Epithelial cell of prostate (primary cell): ENCODE measurements at regions not wholly inside any gene's neighbourhood (a gene's known extent, or its start where the extent isn't known, plus 50 kb on each side); places are given as distances from the start of the nearest gene placed in this dataset.

ENCODE experiments used
- DNase-seq: peaks from one replicate; pipeline ENCODE4 v3.0.0-alpha.2; 2011; ENCODE audit warnings: low read depth, low spot score
- H3K27ac ChIP-seq: fragments of 450-650 bp; 2 replicates; pipeline ENCODE4 v1.5.1; 2017; ENCODE audit warnings: mild to moderate bottlenecking

- H3K27ac ChIP-seq, result no peak overlapping the region
- no peak for DNase-seq
Observed at GRCh38 chr1:214971071-214971470, 111.5 kb upstream of the KCNK2 start.

DNA sequence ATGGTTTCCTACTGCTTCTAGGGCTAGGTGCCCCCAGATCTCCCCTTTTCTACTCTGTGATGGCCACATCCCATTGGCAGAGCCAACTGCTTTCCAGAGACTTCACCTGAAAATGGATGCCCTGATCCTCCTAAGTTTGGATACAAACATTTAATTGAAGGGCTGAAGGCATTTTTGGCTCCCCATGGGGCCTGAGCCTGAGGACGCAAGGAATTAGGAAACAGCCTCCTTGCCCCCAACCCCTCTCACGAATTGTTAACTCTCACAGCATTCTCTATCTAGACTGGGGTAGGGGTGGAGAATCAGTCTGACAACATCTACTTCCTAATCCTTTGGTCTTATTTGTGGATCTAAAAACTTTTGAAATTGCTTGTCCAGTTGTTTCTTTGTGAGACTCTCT, 108.5 kb upstream of the KCNK2 start:
- no peak overlapping the region for H3K27ac ChIP-seq
- no peak for DNase-seq

GRCh38 chr1:214976665-214977064, 105.9 kb upstream of the KCNK2 start:
- no peak overlapping the region for H3K27ac ChIP-seq
- DNase-seq, result no peak

DNA sequence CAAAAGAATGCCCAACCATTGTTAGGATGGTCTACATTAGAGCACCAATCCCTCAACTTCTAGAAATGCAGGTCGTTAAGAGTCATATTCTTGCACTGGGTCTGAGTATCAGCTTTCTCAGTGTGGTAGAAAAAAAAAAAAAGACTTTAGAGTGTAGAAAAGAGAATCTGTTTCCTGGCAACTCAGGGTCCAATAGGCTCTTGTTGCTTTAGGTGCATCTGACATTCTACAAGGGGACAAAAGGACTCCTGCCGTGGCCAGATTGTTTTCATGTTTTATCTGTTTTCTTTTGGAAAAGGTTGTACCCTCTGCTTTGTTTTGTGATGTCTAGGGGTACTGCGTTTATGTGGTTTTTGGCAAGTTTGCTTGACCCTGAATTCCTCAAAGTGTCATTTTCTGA, 105.4 kb upstream of the KCNK2 start:
- DNase-seq, result no peak
- no peak overlapping the region for H3K27ac ChIP-seq

DNA sequence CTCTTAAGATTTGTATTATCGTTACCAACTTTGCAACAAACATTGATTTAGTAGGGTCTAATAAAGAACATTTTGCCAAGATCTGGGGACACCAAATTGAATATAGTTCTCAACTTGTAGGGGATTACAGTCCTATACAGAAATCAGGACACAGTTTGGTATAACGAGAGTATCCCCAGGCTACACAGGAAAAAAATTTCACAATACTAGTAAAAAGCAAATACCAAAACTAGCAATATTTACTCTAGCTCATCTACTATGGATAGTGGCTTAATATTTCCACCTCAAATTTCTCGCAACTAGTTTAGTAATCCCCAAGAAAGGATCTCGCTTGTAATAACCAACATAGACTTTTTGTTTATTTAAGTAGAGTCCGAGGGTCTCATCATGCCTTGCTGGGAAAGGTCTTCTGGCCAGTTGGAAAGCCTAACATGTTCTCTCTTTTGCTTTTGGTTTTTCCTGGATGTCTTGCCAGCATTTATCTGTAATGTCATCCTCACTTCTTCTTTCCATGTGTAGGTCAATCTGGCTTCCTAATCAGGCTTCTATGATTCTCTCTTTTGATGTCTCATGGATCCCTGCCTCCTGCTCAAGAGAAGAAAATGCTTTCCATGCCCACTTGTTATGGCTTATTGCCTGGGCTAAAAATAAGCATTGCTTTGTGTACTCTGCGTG, 104.7 kb upstream of the KCNK2 start:
- DNase-seq, result no peak
- no peak overlapping the region for H3K27ac ChIP-seq

DNA sequence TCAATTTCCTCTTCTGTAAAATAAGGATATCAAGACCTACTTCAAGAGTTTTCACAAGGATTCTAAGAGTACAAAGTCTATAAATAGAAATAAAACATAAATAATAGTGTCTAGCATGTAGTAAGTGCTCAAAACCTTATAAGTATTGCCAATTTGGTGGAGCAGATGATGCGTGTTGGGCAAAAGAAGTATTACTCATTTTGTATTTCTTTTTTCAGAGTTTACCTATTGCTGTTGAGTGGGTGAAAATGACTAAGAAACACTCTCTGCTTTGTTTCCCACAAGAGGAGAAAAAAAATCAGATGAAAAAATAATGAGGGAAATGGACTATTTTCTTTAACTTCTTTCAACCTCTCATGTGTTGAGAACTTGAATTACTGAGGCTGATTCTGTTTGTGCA, 103.3 kb upstream of the KCNK2 start:
- H3K27ac ChIP-seq, result no peak overlapping the region

GRCh38 chr1:214980921-214981320, 101.6 kb upstream of the KCNK2 start:
- H3K27ac ChIP-seq, result no peak overlapping the region
- DNase-seq, result no peak

More for the DNA sequence above, 103.3 kb upstream of the KCNK2 start:
- no peak for DNase-seq

GRCh38 chr1:214983126-214983869, 99.2 kb upstream of the KCNK2 start:
- DNase-seq, result no peak
- no peak overlapping the region for H3K27ac ChIP-seq

GRCh38 chr1:214989341-214989740, 93.2 kb upstream of the KCNK2 start:
- no peak for DNase-seq
- no peak overlapping the region for H3K27ac ChIP-seq

GRCh38 chr1:214990619-214991018, 91.9 kb upstream of the KCNK2 start:
- DNase-seq, result peak; percentile 49
- peak overlapping the region; percentile 22 for H3K27ac ChIP-seq

GRCh38 chr1:214991691-214992315, 90.7 kb upstream of the KCNK2 start:
- no peak for DNase-seq
- no peak overlapping the region for H3K27ac ChIP-seq

GRCh38 chr1:214993419-214993818, 89.1 kb upstream of the KCNK2 start:
- no peak overlapping the region for H3K27ac ChIP-seq
- DNase-seq, result no peak

DNA sequence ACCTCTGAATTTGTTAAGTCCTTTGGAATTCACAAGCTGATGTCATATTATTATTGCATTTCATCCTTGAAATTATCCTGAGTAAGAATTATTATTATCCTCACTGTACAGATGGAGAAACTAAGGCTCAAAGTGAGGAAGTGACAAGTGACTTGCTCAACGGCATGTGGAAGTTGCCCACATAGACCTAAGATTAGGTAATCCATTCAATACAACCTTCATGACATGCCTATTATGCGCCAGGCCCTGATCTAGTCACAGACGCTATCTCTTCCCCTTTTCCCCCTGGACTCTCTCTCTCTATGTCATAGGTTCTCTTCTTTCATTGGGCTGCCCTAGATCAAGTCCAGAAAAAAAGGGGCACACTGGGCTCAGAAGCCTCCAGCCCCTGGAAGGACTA, 84.9 kb upstream of the KCNK2 start:
- no peak for DNase-seq
- H3K27ac ChIP-seq, result no peak overlapping the region

GRCh38 chr1:215001419-215002021, 81.0 kb upstream of the KCNK2 start:
- DNase-seq, result peak; percentile 36
- peak overlapping the region; percentile 39 for H3K27ac ChIP-seq

DNA sequence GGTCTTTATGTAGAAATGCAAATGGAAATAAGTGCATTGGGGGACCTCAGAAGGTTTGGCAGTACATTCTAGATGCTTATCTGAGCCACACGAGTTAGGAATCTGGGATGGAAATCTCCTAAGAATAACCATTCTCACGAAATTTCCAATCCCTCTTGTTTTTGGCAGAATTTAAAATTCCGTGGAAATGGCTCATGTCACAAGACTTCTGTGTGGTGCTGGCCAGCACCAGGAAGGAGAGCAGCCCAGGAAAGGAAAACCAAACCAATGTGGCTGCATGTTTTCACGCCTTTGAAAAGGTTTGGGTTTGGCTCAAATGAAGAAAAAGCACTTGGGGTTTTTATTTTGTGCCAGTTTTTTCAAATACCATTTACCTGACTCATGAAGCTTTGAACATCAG, 80.1 kb upstream of the KCNK2 start:
- DNase-seq, result no peak
- H3K27ac ChIP-seq, result peak overlapping the region; percentile 39

GRCh38 chr1:215003686-215004085, 78.9 kb upstream of the KCNK2 start:
- no peak overlapping the region for H3K27ac ChIP-seq
- DNase-seq, result no peak

DNA sequence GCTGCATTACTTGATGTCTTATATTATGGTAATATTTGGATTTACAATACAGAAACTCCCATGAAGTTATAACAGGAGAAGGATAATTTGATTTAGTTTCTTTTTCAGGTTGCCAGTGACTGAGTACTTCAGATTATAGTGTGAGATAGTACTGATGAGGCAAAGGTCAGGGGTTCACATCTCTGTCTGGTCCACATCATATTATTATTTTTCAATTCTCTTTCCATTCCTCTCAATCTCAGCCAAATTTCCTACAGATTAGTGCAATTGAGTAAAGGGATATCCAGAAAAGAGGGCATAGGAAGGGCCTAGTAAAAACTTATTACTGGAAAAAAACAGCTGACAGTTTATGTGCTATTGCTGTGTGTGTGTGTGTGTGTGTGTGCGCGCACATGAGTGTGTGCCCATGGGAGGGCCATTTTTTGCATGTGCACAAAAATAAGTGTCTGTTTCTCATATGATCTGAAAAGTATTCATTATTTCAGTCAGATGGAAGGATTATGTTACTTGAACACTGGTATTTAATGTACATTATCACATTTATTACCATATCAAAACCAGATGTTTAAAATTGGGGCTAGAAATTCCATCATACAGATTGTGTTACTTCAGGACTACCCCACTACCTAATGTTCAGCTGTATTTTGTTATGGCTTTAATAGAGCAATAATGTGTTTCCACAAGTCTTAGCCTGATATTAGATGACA, 78.3 kb upstream of the KCNK2 start:
- DNase-seq, result no peak

GRCh38 chr1:215005078-215005477, 77.5 kb upstream of the KCNK2 start:
- no peak overlapping the region for H3K27ac ChIP-seq
- no peak for DNase-seq

More for the DNA sequence above, 78.3 kb upstream of the KCNK2 start:
- no peak overlapping the region for H3K27ac ChIP-seq

DNA sequence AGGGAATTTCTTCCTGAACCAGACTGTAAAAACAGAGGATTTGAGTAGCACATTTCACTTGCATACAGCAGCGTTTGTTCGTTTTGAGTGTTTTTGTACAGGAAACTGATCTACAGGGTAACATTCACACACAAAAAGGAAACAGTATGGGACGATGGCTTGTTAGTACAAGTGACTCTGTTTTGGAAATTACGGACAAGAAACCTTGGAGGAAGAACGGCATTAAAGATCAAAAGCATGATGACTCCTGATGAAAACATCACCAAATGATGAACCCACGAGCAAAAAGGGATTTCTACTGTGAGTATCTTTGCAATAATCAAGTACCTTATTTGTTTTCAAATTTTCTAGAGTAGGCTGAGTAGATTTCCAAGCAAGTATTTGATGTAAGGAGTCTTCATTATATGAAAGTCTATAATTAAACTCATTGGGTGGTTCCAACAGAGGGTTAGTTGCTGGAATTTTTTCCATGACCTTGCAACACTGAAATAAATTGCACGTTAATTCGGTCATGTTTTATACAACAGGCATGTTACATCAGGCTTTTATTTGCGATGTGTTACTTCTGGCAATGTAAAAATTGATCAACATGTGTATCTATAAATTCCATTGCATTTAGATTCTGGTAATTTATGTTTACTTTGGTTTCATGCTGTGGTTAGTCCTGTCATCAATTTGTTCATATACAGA, 76.7 kb upstream of the KCNK2 start:
- DNase-seq, result no peak
- H3K27ac ChIP-seq, result no peak overlapping the region

DNA sequence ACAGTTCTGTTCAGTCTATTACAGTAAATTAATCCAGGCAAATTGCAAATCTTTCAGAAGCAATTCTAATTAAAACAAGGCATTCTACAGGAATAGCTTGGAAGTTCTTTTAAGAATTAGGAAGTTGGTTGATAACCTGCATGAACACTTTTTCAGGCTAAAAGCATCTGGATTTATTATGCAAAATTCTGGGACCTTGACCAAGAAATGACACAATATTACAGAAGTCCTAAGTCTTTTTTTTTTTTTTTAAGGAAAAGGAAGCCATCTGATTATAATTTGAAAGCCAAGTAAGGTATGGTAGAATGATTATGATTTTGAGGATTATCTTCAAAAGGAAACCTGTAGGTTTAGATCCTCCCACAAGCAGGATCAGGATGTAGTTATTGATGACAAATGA, 74.7 kb upstream of the KCNK2 start:
- no peak overlapping the region for H3K27ac ChIP-seq
- no peak for DNase-seq
